ENCODE measurements at regions not wholly inside any gene's neighbourhood (a gene's known extent, or its start where the extent isn't known, plus 50 kb on each side); places are given as distances from the start of the nearest gene placed in this dataset.

- TF ChIP-seq CTCF (IDR thresholded peaks at IDR 0.05): no peak
- TF ChIP-seq POLR2A (IDR thresholded peaks at IDR 0.05): no peak
Measured at GRCh38 chr3:80696280-80696679, 928.5 kb upstream of the ROBO1 start.
